BJ (cell line): ENCODE measurements at regions not wholly inside any gene's neighbourhood (a gene's known extent, or its start where the extent isn't known, plus 50 kb on each side); places are given as distances from the start of the nearest gene placed in this dataset.

Experiments
- CTCF ChIA-PET: fragments of 350-600 bp; formaldehyde crosslinking; extraction: SDS; loops from one replicate; lab custom pipeline; 2021; ENCODE audit warnings: antibody characterized with exemption, inconsistent platforms; lab: Yijun Ruan, JAX
- POLR2A ChIA-PET: fragments of 300-600 bp; sonication (Branson Sonifier 250); formaldehyde crosslinking; extraction: SDS; loops from one replicate; lab custom pipeline; 2021; ENCODE audit warnings: antibody characterized with exemption; lab: Charles Lee
- DNase-seq: peaks from one replicate; pipeline ENCODE4 v3.0.0-alpha.2; 2011; ENCODE audit warnings: low read depth
- H3K27me3 ChIP-seq: 2 replicates; pipeline ENCODE4 v1.6.0; 2011; ENCODE audit warnings: low read length; ENCODE audit not compliant: control insufficient read depth, insufficient read depth
- H3K36me3 ChIP-seq: 2 replicates; pipeline ENCODE4 v1.5.1; 2011; ENCODE audit warnings: low read length; ENCODE audit not compliant: control insufficient read depth, insufficient read depth
- H3K4me3 ChIP-seq: 2 replicates; pipeline ENCODE4 v1.5.1; 2011; ENCODE audit warnings: low read depth, mild to moderate bottlenecking, control low read depth, low read length
- TF ChIP-seq, protein P1 (sequence below): IDR thresholded peaks from 2 replicates; pipeline ENCODE4 v1.5.1; 2011; ENCODE audit warnings: low read depth, mild to moderate bottlenecking, control low read depth, inconsistent platforms, low read length, moderate library complexity; ENCODE audit not compliant: insufficient read depth

DNA sequence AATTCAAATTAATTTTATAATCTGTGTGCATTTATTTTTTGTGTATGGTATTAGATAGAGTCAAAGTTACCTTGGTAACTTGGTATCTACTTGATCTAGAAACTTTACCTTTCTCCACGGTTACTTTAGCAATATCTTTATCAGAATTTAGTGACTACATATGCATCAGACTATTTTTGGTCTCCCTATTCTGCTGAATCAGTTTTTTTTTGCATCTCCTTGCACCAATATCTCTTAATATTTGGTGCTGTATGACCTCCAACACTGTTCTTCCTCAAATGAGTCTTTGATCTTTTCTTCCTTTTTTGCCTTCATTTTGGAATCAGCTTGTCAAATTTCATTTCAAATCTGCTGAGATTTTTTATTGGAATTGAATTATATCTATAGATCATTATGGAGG lies 828.2 kb upstream of the FOXG1 start:
- TF ChIP-seq, protein P1, sequence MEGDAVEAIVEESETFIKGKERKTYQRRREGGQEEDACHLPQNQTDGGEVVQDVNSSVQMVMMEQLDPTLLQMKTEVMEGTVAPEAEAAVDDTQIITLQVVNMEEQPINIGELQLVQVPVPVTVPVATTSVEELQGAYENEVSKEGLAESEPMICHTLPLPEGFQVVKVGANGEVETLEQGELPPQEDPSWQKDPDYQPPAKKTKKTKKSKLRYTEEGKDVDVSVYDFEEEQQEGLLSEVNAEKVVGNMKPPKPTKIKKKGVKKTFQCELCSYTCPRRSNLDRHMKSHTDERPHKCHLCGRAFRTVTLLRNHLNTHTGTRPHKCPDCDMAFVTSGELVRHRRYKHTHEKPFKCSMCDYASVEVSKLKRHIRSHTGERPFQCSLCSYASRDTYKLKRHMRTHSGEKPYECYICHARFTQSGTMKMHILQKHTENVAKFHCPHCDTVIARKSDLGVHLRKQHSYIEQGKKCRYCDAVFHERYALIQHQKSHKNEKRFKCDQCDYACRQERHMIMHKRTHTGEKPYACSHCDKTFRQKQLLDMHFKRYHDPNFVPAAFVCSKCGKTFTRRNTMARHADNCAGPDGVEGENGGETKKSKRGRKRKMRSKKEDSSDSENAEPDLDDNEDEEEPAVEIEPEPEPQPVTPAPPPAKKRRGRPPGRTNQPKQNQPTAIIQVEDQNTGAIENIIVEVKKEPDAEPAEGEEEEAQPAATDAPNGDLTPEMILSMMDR: no peak
- DNase-seq: no peak
- ChIA-PET CTCF (no interaction called here), POLR2A (no interaction called here)
- no peaks in the 10 kb centered on the region for H3K36me3 ChIP-seq
- no peaks in the 10 kb centered on the region for H3K27me3 ChIP-seq
- H3K4me3 ChIP-seq: no peak overlapping the region

DNA sequence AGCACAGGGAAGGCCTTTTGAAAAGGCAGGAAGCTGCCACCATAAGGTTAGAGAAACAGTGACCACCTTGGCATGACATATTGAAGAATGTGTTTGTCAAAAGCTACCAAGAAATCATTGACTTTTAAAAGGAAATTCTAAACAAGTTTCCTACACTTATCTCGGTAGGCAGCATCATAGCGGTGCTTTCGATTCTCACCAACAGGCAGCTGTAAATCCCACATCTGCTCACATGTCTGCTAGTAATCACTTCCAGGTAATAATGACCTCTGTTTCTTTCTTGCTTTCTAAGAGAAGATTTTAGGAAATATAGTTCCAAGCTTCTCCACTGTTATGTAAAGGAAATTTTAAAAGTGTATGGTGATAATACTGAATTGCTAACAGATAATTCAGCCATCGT lies 821.1 kb upstream of the FOXG1 start:
- ChIA-PET POLR2A (no interaction called here), CTCF (interaction anchor here (0.6 kb wide), 1 partner anchor 23 kb away, joined by 3 read pairs; no protein-coding TSS in a partner anchor)
- no peak for DNase-seq
- no peak overlapping the region for H3K4me3 ChIP-seq
- no peaks in the 10 kb centered on the region for H3K36me3 ChIP-seq
- TF ChIP-seq, protein P1: no peak
- H3K27me3 ChIP-seq: no peaks in the 10 kb centered on the region

DNA sequence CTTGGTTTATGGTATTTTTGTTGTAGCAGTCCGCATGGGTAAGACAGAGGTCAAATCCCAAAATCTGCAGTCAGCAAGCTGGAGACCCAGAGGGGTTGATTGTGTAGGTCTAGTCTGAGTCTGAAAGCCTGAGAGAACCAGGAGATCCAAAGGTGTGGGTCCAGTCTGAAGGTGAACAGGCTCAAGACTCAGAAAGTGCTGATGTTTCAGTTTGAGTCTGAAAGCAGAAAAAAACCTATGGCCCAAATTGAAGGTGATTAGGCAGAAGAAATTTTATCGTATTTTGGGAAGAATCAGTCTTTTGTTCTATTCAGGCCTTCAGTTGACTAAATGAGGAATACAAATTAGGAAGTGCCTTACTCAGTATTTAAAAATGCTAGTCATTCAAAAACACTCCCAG lies 807.8 kb upstream of the FOXG1 start:
- Histone ChIP-seq H3K27me3 (no peaks in the 10 kb centered on the region), H3K36me3 (no peaks in the 10 kb centered on the region), H3K4me3 (no peak overlapping the region)
- ChIA-PET POLR2A (no interaction called here), CTCF (no interaction called here)
- TF ChIP-seq, protein P1: no peak
- DNase-seq: no peak

DNA sequence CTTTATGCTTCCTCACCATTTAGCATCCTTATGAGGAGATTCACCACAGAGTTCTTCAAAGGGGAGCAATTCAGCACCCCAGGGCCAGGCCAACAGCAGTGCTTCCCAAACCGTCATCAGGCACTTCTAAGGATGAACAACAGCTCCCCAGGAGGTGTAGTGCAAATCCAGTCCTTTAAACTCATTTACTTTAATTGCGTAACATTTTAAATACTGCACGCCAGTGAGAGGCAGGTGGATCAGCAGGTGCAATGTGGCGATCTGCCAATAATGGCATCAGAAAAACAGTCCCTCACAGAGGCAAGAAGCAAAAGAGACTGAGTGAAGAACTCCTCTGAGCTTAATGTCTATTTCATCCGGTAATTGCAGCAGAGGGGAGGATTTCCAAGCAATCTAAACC lies 770.9 kb upstream of the FOXG1 start:
- no peak for DNase-seq
- no peaks in the 10 kb centered on the region for H3K27me3 ChIP-seq
- POLR2A ChIA-PET: no interaction called here
- H3K36me3 ChIP-seq: no peaks in the 10 kb centered on the region
- CTCF ChIA-PET: no interaction called here
- TF ChIP-seq, protein P1: no peak
- no peak overlapping the region for H3K4me3 ChIP-seq

DNA sequence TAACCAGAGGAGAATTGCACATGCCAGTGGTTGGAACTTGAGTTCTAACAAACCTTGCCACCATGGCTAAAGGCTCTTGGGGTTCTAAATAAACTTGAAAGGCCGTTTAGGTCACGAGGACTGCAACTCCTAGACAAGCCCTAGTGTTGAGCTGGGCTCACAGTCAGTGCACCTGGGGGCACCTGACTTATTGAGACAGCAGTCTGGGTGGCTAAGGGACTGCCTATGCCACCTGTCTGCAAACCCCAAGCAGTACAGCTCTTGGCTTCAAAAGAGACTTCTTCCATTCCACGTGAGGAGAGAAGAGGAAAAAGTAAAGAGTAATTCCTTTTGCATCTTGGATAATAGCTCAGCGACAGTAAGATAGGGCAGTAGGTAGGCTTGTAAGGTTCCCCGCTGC lies 765.6 kb upstream of the FOXG1 start:
- POLR2A ChIA-PET: no interaction called here

More for the DNA sequence above, 765.6 kb upstream of the FOXG1 start:
- TF ChIP-seq, protein P1: no peak
- CTCF ChIA-PET: no interaction called here
- Histone ChIP-seq H3K27me3 (no peaks in the 10 kb centered on the region), H3K4me3 (no peak overlapping the region), H3K36me3 (no peaks in the 10 kb centered on the region)
- DNase-seq: no peak
